ENCODE measurements at regions not wholly inside any gene's neighbourhood (a gene's known extent, or its start where the extent isn't known, plus 50 kb on each side); places are given as distances from the start of the nearest gene placed in this dataset.

DNA sequence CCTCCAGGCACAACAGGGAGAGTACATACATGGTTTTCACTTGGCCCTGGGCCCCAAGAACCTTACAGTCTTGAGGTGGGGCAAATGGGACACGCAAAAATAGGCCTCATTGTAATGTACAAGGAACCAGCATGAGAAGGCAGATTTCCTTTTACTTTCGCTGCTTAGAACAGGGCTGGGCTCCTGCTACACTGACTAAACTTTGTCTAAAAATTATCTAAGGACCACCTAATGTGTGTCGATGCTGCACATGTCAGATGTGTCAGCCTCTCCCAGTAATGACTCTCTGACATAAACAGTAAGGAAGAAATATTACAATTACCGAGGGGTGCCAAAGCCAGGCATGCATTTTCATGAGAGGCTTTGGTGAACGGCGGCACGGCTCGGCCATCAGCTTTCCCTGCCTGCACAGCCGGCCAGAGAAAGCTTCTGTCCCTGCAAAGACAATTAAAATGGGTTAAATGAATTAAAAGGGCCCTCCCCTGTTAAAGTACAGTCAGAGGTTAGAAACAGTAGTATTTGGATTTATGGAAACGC lies 224.2 kb upstream of the IRX3 start:
- intact Hi-C loops (cut with DNase I): no loop called here
- no peak for ATAC-seq

DNA sequence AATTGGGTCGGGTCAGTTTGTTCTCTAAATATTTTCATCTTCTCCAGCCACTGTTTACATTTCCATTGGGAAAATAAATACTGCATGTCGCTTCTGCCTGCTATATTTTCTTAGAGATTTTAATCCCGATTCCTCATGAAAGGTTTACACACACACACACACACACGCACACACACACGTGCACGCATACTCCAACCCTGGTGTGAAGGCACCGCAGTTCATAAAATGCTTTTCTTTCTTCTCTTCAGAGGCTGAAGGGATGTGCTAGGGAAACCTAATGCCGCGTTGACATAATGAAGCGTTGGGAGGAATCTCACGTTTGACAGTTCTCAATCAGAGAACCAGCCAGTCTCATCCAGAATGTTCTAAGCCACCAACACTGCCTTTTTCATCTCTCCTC lies 222.9 kb upstream of the IRX3 start:
- DNase-seq (ENCODE audit: missing footprints): no peak
- intact Hi-C loops (cut with DNase I): no loop called here
- ATAC-seq: no peak

More for the DNA sequence above, 224.2 kb upstream of the IRX3 start:
- DNase-seq (ENCODE audit: missing footprints): no peak

DNA sequence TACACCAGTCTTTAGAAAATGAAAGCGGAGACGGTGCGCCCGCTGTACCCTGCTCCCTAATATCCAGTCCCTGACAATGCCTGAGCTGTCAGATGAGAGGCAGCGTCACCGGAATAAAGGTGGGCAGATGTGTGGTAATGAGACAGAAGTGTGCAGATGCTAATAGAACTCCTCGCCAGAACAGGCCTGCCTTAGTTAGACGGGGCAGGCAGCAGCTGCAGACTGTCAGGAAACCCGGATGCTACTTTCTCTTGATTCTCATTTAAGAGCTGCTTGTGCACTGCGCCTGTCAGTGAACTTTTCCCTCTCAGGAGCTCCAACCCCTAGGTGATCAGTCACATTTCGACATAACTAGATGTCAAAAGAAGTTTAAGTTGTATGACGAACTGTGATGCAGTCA lies 221.8 kb upstream of the IRX3 start:
- ATAC-seq (no peak), DNase-seq (ENCODE audit: missing footprints) (no peak)
- intact Hi-C loops (cut with DNase I): no loop called here

DNA sequence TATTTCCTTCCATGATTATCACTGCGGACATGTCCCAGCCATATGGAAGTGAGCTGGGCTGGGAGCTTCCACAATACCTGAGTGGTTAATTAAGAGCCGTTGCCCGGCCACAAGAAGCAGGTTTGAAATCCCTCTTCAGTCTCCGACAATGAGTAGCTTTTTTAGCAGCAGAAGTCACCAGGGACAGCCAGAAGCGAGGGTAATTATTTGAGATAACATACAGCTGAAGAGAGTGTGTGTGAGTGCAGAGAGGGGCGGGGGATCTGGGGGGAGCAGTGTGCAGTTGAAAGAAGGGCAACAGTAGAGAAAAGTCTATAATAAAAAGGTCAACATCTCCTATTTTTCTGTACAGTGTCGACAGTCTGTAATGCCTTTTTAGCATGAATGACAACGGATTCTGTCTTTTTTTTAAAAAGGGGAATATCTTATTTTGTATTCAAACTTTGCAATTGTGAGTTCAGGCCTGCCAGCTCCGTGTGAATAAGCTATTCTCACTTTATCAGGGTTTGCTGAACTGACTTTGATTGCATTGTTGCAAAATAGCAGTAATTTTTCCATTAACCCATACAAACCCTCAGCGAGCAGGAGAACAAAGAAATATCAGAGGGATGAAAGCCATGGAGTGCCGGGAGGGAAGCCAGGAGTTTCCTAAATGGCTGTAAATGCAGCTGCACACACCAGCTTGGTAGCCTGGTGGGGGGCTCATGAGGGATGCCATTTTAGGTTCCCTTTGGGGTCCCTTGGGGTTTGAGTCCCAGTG lies 220.3 kb upstream of the IRX3 start:
- ATAC-seq (no peak), DNase-seq (ENCODE audit: missing footprints) (no peak)
- intact Hi-C loops (cut with DNase I): no loop called here

DNA sequence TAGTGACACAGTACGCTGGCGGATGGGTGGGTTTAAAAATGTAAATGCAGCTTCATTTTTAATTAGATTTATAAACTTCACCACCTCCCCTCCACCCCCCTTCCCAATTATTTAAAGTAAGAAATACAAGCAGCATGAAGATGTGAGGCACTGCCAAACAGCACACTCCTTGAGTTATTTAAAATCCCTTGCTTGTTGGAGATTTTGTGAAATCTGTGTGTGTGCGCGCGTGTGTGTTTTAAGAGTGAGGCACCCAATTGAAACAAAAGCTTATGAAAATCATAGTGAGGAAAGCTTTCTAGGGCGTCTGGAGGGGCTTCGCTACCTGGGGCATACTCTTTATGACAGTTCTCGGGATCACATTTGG lies 219.6 kb upstream of the IRX3 start:
- intact Hi-C loops (cut with DNase I): no loop called here
- ATAC-seq (no peak), DNase-seq (ENCODE audit: missing footprints) (no peak)

DNA sequence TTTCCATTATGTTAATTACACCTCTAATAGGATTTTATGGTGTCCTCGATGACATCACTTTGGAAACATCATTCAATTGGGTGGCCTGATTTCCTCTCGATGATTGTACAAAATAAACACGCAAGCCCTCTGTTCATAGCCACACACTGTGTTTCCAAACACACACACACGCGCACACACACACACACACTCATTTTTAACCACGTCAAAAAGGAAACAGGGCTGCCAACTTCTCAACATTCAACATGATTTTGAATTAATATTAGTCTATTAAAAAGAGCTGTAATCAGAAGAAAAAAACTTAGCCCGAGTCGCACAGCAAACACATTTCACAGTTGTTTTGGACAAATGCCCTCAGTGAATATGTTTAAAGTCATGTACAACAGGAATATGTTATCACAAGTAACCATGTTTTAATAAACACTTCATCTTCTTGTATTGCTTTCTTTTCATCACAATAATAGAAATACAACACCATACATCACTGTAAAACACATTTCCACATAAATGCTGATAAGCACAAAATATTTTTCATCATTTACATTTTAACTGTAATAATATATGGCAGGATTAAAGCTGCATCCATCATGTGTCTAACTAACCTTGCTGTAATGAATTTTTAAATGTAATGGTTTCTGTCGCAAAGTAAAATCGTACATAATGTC lies 219.1 kb upstream of the IRX3 start:
- intact Hi-C loops (cut with DNase I): no loop called here
- ATAC-seq (no peak), DNase-seq (ENCODE audit: missing footprints) (no peak)

DNA sequence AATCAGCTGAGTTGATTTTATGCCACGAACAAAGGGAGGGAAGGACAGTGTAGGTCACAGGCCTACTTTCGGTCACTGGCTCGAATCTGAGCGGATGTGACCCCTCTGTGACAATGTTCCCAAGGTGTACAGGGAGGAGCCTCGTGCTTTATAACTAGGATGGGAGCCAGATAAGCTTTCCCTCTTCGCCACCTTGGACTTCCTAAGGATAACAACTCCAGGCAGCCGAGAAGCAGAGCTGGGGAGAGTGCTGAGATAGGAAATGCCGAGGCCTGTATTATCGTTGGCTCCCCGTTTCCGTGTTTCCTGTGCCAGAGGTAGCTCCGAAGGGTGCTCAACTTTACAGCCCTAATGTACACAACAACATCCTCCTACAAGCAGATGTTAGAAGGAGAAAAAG lies 217.8 kb upstream of the IRX3 start:
- no peak for ATAC-seq
- intact Hi-C loops (cut with DNase I): loop anchor here (5.0 kb wide), 2 partner anchors 82 to 423 kb away; no protein-coding TSS in a partner anchor
- no peak for DNase-seq (ENCODE audit: missing footprints)

DNA sequence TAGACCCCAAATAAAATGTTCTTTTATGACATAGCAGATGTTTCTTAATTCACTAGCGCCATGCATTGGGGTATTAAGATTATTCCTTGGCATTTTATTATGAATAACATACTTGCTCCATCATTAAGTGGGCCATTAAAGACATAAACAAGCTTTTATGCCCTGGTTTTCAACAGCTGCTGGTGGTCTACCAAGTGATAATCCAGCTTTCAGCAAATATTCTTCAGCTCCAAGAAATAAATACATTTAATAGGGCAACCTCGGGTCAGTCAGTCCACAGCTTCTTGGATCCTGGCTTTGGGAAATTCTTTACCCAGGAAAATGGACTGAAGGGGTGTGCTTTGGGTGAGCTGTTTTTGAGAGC lies 217.3 kb upstream of the IRX3 start:
- ATAC-seq: no peak
- intact Hi-C loops (cut with DNase I): loop anchor here (2.0 to 5.0 kb wide), 3 partner anchors 82 to 423 kb away; partner anchors contain the start of gene IRX3
- no peak for DNase-seq (ENCODE audit: missing footprints)

DNA sequence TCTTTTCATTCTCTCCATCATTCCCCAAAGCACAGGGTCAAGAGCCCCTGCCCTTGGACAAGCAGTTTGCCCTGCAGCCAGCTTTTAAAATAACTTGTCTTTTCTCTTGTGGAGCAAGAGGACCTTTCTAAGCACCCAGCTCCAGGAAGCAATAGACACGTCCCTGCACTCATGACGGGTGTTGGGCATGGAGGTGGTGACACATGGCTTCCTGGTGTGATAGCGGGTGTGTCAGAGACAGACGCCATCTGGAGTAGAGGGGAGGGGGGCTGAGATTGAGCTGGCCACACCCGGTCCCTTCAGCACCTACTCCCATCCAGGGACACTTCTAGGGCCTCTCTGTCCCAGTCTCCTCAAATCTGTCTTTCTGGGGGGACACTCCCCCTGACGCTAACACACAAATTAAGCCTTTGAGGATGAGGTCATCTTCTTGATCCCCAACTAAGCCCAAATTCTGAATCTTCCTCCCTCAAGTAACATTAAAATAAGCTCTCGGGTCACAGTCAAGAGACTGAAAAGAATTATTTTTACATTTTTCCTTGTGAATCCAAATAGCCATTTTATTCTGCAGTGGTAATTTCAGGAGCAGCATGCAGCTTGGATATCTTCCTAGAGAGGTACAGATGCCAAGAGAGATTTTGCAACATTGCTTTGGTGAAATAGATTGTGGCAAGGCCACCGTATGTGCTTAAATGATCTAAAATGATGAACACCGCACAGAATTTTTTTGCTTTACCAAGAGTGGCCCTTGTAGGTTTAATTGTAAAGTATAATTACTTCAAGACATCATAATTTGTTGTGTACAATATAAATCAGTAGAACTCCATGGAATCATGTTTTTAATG lies 216.6 kb upstream of the IRX3 start:
- intact Hi-C loops (cut with DNase I): loop anchor here (2.0 to 5.0 kb wide), 3 partner anchors 81 to 424 kb away; partner anchors contain the start of gene IRX3
- ATAC-seq (peak; percentile 97), DNase-seq (ENCODE audit: missing footprints) (peak; percentile 75)

DNA sequence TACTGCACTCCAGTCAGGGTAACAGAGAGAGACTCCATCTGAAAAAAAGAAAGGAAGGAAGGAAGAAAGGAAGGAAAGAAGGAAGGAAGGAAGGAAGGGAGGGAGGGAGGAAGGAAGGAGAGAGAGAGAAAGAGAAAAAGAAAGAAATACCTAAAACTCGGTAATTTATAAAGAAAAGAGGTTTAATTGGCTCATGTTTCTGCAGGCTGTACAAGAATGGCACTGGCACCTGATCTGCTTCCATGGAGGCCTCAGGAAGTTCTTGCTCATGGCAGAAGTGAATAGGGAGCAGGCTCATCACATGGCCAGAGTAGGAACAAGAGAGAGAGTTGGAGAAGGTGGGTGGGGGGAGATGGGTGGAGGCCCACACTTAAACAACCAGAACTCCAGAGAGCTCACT lies 215.2 kb upstream of the IRX3 start:
- no peak for DNase-seq (ENCODE audit: missing footprints)
- no peak for ATAC-seq
- intact Hi-C loops (cut with DNase I): loop anchor here (2.0 to 5.0 kb wide), 3 partner anchors 79 to 426 kb away; partner anchors contain the start of gene IRX3

DNA sequence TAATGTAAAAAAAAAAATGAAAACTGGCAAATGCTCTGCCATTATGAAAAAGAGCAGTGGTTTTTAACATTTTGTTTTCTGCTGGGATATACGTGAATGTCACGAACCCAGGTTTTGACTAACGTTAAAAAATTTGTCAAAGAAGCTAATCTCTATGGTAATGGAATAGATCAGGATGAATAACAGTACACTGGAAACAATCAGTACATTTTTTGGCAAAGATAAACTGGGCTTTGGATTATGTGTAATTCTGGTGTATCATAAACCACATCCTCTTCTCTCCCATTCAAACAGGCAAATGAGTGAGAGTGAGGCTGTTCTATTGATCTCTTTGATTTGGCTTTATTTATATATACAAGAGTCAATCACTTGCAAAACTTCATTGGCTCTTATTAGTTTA lies 207.0 kb upstream of the IRX3 start:
- intact Hi-C loops (cut with DNase I): no loop called here
- DNase-seq (ENCODE audit: missing footprints): no peak
- ATAC-seq: no peak

DNA sequence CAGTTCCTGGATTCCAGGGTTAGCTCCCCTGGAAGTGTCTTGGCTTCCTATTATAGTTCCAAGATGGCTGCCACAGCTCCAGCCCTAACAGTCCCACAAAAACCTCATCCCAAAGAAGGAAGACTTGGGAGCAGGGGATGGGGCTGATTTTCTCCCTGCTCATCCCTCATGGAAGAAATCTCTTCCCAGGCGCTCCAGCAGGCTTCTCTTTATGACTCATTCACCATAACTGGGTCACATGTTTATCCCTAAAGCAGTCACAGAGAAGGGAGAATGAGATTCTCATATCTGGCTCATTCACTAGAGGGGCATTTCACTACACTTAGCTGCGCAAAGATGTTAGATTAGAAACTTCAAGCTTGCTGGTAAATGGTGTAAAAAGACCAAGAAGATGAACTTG lies 206.5 kb upstream of the IRX3 start:
- DNase-seq (ENCODE audit: missing footprints) (no peak), ATAC-seq (no peak)
- intact Hi-C loops (cut with DNase I): no loop called here

DNA sequence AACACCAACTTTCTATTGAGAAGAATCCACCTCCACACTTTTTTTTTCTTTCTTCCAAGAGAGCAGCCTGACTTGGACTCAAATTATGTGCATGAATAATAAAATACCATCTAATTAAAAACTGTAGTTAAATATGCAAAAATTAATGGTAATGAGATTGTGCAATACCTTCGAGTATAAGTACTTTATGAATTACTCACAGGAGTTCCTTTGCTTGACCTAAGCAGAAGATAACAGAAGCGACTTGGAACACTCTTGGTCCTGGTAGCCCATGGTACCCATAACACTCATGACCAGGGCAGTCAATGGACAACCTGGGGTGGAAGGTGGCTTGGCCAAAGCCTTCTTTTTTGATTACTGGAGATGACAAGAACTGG lies 203.5 kb upstream of the IRX3 start:
- intact Hi-C loops (cut with DNase I): no loop called here
- DNase-seq (ENCODE audit: missing footprints) (no peak), ATAC-seq (no peak)

DNA sequence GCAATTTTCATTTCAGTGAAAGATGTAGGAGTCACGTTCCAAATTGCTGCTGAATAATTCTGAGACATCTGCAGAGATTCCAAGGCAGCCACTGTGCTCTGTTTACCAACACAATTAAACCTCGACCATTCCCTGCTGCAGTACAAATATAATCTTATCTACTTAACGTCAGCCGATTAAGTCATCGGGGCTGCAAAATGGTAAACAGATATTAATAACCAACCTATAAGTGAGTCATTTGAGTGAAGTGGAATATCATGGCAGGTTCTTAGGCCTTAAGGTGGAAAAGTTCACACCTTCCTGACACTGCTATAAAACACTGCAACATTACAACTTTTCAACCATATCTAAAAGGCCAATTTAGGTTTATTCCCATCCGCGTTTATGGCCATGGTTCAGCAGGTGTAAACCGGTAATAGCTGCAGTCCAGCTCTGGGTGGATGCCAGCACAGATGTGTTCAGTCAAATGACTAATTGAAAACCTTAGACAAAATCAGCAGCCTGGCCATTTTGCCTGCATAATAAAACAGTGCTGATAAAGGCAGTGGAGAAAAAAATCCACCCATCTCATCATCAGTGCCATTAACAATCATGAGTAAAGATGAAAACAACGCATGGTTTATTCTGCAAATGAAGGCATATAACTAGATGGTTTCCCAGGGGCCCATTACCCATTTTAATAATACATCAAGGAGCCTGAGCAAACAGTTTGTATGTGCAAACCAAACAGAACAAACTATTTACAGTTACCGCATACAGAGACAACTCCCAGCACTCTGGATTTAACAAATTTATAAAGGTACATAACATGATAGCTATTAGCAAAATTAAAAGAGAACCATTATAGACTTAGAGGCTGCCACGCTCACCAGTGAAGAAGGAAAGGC lies 202.9 kb upstream of the IRX3 start:
- DNase-seq (ENCODE audit: missing footprints): no peak
- ATAC-seq: peak; percentile 30
- intact Hi-C loops (cut with DNase I): loop anchor here (10.0 kb wide), 3 partner anchors 325 to 595 kb away; no protein-coding TSS in a partner anchor

DNA sequence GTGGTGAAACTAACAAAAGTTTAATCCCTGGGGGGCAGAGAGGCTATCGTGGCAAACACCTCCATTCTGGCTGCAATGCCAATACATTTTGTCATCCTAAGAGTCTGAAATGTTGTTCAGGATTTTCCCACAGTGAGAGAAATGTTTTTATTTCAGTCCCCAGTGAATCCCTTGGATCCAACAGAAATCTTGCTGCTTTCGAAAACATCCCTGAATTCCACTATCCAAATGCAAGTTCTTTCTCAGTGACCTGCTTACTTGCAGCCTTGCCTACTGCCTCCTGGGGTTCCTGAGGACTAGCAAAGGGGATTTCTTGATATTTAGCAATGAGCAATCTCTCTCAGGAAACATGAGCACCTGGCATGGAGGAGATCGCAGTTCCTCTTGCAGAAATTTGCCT lies 202.1 kb upstream of the IRX3 start:
- intact Hi-C loops (cut with DNase I): loop anchor here (10.0 kb wide), 3 partner anchors 326 to 594 kb away; no protein-coding TSS in a partner anchor
- ATAC-seq (peak; percentile 71), DNase-seq (ENCODE audit: missing footprints) (no peak)

DNA sequence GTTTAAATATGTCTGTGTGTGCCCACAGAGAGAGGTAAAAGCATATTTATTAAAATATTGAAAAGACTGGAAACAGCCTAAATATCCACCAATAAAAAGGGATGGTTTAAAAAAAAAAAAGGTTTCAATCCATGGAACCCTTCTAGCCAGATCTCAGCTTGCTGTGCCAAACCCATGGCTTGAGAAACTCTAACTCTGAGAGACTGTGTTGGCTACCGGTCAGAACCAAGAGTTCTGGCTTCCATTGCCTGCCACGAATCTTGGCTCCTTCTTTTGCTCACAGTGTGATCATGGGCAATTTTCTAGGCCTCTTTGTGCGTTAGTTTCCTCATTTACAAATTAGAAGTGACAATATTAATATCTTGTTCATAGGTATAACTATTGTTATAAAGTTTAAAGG lies 201.3 kb upstream of the IRX3 start:
- DNase-seq (ENCODE audit: missing footprints): no peak
- intact Hi-C loops (cut with DNase I): loop anchor here (10.0 kb wide), 3 partner anchors 327 to 593 kb away; no protein-coding TSS in a partner anchor
- ATAC-seq: peak; percentile 72

DNA sequence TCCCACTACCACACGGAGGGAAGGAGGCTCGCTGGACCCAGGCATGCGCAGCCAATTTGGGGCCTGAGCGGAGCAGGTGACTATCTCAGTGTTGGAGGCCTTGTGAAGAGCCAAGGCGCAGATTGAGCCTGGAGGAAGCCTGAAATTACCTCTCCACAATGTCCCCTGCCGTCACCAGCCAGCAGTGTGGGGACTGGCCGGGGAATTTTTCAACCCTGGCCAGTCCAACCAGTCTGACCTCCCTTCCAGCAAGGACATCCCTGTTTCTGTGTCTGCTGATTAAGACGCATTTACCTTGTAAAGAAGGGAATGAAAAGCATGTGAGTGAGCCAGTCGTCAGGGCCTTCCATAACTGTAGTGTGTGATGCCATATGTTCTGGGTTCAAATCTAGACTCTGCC lies 198.1 kb upstream of the IRX3 start:
- ATAC-seq (peak; percentile 14), DNase-seq (ENCODE audit: missing footprints) (no peak)
- intact Hi-C loops (cut with DNase I): loop anchor here (5.0 to 10.0 kb wide), 4 partner anchors 197 to 590 kb away; partner anchors contain the start of gene IRX3

Measured in Right ventricle myocardium inferior (tissue), 1 donor.